NCI-H1105 (cell line): ENCODE measurements at regions not wholly inside any gene's neighbourhood (a gene's known extent, or its start where the extent isn't known, plus 50 kb on each side); places are given as distances from the start of the nearest gene placed in this dataset.
A peak's percentile ranks its signal among the peaks of the same experiment; 100 is the strongest.

Source experiments
- DNase-seq: peaks from one replicate; lab custom pipeline; 2025; lab: John Stamatoyannopoulos, UW

DNA sequence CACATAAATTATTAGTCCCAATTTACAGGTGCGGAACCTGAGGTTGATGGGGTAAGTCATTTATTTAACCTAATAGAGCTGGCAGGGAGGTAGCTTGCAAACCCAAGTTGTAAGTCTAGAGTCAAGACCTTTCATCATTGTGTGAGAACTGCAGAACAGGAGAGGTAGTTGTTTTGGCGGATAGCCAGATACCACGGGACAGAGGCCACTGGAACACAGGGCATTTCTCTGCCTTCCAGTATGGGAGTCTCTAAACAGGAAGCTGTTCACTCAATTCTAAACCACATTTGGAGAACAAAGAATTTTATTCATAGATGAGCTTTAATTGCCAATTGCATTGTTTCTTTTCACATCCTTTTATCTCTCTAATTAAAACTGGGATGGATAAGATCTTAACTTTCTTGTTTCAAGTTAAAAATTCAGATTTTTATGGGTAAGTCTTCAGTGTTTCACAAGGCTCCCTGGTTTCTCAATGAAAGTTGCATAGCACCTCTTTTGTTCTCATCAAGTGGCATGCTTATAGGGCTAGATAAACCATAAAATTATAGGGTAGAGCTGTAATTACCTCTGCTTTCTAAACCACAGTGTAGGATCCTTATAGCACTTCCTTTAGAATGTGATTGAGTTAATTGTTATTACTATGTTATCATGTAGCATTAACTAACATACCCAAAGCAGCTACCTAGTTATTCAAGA lies 489.0 kb downstream of the GATA3 start:
- DNase-seq: peak; percentile 3

DNA sequence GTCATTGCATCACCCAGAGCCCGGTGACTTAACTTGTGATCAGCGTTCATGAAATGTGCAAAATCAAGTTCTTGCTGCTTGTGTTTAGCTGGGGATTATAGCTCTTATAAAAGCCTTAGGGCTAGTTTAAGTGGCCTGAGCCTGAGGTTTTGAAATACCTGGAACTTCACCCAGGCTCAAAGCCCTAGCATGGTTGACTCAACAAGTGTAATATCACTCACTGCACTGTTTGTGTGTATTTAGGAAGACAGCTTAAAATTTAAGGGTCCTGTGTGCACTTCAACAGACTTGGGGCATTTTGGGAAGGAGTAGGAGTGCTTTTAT lies 489.5 kb downstream of the GATA3 start:
- DNase-seq: no peak

DNA sequence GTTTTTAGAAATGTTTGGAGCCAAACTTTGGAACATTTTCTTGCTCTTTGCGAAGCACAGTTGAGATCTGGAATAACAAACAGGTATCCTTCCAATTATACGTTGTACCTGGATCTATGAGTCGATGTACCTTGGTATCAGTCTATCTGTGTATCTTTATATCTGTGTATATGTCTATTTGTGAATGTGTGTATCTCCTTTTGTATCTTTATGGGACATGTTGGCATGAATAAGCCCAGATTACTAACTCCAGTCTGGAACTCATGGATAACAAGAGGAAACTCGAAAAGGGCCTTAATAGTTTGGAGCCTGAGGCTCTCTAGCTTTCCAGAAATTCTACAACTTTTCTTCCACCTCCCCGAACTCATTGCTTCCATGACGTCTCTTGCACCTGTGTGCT lies 490.0 kb downstream of the GATA3 start:
- DNase-seq: no peak

DNA sequence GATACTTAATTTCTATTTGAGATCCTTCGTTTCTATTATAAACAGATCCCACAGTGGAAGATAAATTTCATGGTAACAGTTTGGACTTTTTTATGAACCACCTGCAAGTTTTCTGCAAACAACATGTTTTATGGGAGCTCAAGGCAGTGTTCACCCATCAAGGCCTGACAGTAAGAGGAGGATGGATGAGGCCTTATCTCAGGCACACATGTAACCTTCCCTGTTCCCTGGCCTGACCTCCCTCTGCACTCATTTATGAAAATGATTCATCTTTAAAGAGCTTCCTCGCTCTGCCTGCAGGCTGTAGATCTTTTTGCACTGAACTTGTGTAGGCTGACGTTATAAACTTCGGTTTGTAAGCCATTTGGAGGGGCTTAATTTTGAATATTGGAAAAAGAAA lies 500.1 kb downstream of the GATA3 start:
- DNase-seq: no peak

DNA sequence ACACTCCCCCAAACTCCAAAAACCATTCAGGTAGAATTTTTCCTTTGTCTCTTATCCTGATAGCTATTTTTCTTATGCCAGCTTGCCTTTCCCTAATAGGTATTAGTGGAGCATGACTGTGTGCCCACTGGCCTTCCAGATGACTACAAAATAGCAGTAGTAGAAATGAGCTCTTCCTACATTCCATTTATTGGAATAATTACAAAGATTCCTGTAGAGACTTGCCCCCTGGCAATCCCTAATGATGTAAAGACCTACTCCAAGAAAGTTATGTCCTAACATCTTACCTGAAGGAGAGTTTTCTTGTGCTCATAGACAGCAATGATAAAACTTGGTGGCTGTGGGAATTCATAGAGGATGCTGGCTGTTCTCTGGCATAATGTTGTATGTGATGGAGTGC lies 501.8 kb downstream of the GATA3 start:
- DNase-seq: no peak

DNA sequence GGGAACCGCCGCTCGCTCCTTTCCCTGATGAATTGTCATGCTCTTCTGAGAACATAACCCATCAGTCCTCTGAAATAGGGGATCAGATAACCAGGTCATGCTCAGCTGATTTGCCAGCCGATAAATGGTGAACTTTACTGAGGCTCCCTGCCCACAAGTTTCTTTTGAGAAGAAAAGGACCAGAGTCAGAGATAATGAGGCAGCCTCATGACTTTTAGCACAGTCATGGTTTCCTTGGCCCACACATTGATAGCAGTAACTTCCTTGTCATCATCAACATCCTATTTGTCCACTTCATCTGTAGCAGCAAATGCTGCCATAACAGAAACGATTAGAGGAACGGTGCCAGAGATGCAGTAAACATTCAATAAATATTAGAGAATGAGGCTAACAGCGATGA lies 509.0 kb downstream of the GATA3 start:
- no peak for DNase-seq

DNA sequence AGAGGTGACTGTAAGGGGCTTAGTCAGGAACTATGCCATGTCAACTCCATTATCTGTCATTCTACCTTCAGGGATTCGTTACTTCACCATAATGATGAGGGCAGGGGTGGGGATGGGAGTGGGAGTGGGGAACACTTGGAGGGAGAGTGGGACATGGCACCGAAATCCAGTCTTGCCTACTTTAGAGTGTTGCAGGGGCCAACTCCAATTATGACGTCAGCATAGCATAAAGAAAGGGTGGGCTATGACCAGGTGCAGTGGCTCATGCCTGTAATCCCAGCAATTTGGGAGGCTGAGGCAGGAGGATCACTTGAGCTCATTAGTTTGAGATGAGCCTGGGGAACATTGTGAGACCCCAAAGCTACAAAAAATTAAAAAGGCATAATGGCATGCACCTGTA lies 512.2 kb downstream of the GATA3 start:
- no peak for DNase-seq

DNA sequence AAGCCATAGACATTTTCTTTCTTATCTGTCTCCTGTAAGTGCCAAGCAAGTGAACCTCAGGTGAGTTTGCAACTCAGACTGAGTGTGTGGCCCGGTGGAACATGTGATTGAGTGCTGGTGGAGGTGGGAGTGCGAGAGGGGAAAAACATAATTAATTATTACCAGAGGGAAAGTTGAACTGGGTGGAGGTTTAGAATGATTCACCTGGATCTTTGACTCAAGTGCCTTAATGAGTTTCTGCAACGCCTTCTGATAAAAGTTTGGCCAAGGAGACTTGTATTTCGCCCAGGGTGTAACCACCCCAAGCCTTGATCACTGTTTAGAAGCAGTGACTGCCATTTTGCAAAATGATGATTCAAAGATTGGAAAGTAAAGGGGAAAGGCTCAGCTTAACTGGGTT lies 513.9 kb downstream of the GATA3 start:
- no peak for DNase-seq

DNA sequence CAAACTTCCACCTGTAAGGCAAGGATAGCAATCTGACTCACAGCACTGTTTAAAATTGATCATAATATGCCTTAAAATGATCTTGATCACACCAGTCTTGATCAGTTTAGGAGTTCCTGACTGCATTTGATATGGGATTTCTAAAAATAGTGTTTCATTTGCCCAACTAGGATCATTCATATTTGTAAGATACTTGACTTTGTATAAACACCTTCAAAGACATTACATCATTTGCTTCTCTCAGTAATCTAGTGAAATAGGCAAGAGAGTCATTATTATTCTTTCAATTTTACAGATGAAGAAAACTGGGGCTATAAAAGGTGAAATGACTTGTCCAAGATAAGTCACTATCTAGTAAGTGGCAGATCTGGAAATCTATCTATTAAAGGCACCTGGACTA lies 521.1 kb downstream of the GATA3 start:
- DNase-seq: no peak

DNA sequence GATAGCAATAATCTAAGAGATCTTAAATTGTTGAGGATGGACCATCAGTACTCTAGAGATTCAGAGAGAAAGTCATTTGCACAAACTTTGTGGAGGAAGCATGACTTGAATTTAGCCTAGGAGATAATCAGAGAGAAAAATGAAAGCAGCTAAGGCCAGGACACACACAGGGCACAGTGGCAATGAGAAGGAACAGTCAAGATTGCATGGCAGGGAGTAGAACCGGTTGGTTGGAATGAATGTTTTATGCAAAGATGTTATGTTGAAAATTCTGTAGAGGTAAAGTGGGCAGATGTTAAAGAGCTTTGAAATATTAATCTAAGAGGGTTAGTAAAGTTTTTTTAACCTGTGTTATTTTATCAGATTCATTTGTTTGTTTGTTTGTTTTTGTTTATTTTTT lies 521.8 kb downstream of the GATA3 start:
- DNase-seq: no peak

DNA sequence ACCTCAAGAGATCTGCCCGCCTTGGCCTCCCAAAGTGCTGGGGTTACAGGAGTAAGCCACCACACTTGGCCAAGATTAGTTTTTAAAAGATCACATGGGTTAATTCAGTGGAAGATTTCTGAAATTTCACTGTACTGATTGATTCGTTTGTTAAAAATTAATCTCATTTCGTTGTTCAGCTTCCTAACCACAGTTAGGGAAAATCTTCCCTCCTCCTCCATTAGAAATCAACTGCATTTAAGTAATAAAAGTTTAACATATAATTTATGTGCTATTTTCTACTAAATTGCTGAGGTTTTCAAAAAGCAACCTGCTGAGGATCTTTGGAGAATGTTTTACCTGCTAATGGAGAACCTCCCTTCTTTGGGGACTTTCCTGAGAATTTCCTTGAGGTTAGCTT lies 522.4 kb downstream of the GATA3 start:
- no peak for DNase-seq

DNA sequence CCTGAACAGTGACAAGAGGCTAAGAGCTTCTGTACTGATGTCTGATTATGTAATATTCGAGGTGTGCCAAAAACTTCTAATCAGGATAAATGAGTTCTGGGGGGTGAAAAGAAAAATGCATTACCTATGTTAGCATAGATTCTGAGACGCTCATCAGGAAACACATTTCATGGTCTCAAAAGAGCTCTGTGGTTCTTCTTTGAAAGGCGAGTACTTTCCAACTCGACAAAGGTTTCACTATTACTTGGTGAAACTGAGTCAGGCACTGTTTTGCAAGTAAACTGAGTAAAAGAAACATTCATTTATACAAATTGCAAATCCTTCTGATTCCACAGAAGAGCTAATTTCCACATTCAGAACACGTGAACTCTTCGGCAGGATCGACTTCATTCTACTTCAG lies 523.2 kb downstream of the GATA3 start:
- DNase-seq: no peak

DNA sequence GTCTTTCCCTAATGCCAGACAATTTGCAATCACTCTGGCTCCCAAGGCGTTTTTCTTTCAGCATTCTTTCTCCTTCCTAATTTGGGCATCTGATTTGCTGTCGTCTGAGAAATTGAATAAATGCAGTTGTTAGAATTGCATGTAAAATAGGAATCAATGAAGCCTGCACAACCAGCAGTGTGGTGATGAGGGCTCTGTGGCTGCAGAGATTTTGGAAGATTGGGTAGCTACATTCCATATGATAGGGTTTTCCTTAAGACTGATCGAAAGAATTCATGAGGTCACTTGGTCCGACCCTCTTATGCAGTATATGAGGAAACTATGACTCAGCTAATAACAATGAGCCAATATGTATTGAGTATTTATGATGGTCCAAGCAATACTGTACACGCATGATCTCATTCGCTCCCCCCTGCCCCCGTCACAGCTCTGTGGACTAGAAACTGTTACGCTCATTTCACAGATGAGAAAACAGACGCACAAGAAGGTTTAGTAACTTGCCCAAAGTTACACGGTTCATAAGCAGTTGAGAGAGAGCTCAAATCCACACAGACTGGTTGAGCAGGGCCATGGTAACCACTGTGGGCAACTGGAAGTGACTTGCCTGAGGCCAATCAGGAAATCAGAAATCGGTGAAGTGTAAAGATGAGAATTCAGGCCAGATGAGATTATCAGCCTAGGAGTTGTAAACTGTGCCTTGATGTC lies 527.2 kb downstream of the GATA3 start:
- DNase-seq: no peak

DNA sequence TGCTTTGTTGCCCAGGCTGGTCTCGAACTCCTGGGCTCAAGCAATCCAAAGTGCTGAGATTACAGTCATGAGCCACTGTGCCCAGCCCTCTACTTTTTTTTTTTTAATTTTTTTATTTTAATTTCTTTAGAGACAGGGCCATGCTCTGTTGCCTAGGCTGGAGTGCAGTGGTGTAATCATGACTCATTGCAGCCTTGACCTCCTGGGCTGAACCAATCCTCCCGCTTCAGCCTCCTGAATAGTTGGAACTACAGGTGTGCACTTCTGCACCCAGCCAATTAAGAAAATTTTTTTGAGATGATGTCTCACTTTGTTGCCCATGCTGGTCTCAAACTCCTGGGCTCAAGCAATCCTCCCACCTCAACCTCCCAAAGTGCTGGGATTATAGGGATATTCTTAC lies 528.6 kb downstream of the GATA3 start:
- no peak for DNase-seq

DNA sequence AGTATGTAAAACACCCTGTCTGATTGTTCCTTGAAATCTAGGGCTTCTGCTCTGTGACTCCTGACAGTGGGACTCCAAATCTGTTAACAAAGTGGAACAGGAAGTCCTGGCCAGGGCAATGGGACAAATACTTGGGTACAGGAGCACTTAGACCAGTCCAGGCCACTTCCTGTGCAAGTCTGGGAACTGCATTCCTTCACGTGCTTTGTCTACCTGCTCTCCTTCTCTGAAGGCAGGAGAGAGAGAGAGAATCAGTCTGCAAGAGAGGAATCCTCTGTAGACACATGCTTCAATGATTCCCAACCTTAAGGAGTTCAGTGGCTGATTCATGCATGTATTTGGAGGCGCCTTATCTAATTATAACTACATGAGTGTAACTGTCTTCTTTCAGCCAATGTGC lies 530.2 kb downstream of the GATA3 start:
- DNase-seq: no peak

DNA sequence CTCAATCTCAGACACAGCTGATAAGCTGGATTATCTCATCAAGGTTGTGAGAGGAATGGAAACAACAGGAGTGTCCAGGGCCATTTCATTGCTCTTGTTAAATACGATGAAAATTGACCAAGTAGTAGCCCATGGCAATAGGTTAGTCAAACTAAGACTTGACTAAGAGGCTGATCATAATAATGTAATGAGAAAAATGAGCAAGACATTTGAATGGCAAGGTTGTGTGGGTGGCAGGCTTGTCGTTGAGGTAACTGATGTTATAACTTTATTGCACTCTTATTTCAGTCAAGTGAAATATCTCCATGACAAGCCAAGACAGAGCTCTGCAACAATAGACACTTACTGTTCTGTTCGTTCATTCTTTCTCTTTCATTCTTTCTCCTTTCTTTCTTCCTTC lies 532.0 kb downstream of the GATA3 start:
- no peak for DNase-seq

DNA sequence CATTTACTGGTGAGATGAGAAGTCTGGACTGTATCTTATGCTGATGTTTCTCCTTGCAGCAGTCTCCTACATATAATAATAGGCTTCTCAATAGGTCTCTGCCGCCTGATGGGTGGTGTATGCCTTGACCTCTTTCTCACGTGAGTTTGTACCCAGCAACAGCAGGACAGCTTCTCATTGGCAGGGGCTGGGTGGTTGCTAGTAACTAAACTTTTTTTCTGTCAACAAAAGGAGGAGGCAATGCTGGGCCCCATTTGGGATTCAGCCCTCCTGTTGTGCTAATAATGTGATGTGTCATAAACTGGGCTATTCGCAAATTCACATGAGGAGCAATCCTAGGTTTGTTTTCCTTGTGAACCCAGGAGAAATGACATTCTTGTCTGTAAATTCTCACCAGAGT lies 533.6 kb downstream of the GATA3 start:
- DNase-seq: no peak

DNA sequence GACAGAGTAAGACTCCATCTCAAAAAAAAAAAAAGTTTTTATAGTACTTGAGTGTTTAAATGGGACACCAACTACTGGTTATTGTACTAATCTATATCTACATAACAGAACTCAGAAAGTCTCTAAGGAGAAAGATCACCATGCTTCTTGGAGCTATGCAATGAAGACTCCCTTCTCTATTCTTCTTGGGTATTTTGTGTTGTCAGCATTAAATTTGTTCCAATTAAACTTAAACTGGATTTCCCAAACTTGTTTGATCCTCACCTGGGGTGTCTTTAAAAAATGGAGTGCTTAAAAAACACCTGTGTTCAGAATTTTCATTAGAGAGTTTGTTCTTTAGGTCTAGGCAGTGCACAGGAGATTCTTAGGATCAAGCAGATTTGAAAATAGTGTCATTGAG lies 536.0 kb downstream of the GATA3 start:
- no peak for DNase-seq

DNA sequence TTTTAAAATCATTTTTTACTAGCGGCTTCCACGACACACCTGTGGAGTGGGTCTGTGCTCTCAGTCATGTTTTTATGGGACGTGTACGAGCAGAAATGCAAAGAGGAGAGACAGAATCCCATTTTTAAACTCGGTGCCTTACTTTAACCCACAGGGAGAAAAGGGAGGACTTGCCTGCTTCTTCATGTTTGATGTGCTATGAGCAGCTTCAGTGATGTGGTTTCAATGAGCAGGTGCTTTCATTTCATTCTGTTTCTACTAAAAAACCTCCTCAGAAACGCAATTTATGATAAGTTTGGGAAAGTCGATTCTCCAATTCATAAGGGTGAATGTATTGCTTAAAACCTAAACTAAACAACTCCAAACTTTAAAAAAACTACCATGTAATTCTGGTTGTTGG lies 537.2 kb downstream of the GATA3 start:
- DNase-seq: no peak

DNA sequence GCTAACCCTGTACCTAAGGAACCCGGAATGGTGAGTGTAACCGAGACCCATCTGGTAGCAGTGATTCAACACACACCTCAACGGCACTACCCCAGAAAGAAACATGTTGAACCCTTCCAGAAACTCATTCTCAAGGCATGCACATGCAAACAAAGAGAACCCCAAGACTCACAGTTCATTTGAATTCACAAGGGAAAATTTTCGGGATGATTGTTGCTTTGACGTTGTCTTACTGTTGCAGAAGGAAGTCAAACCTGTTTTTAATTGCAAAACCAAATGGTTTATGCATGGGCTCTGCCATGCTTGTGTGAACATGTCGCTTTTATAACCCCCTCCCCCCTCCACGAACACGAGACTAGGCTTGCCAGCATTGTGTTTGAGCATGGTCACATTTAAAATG lies 539.7 kb downstream of the GATA3 start:
- DNase-seq: no peak

DNA sequence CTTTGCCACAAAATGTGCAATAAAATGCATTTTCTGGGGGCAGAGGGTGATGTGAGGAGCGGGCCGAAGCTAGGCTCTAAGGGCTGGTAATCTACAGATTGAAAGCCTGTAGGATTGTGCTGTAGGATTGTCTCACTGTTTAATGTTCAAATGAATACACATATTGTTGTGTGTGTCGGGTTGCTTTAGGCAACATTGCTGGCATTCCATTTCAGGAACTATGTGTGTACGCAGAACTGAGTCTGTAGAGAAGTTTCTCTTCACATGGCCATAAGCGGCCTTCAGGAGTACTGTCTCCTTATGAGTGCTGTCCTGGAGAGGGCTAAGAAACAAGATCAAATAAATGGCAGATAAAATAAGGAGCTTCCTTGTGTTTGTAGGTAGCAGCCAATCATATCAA lies 540.2 kb downstream of the GATA3 start:
- DNase-seq: no peak

DNA sequence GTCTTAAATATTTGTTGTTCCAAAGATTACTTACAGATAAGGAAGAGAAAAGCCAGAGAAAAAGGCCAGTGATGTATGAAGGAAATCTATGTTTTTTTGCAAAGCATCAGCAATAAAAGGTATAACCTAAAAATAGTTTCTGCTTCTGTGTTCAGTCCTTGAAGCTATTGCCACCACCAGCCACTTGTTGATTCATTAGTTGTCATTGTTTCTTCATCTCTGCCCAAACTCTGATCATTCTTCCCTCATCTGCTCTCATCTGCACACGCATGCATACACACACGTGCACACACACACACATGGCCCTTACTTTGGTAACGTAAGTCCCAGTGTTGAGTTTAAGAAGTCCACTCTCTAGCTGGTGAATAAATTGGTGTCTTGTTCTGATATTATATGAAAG lies 540.7 kb downstream of the GATA3 start:
- no peak for DNase-seq

DNA sequence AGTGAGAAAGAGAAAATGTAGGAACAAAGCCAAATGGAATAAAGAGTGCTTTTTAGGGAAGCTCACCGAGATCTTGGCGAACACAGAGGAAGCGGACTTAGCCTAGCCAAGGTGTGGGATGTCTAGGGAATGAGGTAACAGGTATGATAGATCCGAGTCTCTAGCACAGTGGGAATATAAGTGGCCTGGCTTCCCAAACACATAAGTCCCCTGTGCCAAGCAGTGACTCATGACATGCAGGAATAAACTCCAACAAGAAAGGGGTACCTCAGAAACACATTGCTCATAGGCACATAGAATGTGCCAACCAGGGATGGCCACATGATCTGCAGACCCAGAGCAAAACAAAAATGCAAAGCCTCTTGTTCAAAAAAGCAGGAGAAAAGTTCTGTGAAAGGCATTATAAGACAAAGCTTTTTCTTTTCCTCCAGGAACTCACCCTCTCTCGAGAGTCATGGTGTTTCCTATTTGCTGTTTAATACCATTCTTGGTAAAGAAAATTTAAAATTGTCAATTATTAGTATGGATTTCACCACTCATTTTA lies 542.5 kb downstream of the GATA3 start:
- DNase-seq: no peak

DNA sequence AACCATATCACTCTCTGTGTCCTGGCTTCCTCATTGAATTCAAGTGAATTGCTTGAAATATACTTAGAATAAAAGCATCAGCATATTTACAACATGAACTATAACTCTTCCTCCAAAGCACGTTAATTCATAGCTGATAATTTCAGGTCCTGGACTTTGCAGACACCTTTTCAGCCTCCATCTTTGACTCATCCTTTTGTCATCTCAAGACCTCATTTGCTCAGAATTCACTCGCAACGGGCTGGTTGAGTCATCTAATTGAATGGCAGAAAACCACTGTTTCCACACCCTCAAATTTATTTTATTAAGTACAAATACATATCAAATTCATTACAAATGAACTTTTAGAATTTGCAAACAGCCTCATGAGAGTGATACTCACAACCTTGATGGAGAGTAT lies 545.7 kb downstream of the GATA3 start:
- no peak for DNase-seq
